ENCODE measurements at regions not wholly inside any gene's neighbourhood (a gene's known extent, or its start where the extent isn't known, plus 50 kb on each side); places are given as distances from the start of the nearest gene placed in this dataset.
A peak's percentile ranks its signal among the peaks of the same experiment; 100 is the strongest.

DNA sequence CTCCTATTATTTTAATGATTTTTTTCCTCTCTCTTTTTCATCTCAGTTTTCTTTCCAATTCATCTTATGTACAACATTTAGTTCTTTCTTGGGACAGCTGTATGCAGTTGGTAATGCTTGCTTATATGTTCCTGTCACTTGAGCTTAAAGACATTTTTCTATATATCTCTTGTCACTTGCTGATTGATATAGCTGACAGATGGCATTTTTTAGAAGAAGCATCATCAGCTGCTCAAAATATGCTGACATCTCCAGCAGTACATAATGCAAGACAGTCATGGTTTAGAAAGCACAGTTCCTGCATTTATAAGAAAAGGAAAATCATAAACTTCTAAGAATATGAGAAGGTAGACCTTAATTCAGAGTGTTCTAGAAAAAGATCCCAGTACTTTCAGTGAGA, 56.5 kb downstream of the DCAF8L1 start:
- DNase-seq, result no peak

DNA sequence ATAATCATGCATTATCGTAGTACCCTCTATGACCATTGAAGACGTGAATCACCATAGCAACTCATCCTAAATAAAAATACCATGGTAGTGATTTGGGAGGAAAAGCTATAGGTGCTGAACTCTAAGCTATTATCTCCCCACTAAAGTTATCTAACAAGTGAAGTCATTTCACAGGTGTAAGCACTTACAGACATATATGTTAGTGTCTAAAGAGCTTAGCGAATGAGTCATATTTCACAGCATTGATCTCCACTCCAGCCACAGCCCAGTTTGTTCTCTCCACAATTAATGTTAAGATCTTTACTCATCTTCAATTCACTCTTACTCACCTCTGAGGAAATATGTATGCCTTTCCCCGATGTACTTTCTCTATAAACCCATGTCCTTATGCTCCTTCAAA, 57.0 kb downstream of the DCAF8L1 start:
- no peak for DNase-seq

DNA sequence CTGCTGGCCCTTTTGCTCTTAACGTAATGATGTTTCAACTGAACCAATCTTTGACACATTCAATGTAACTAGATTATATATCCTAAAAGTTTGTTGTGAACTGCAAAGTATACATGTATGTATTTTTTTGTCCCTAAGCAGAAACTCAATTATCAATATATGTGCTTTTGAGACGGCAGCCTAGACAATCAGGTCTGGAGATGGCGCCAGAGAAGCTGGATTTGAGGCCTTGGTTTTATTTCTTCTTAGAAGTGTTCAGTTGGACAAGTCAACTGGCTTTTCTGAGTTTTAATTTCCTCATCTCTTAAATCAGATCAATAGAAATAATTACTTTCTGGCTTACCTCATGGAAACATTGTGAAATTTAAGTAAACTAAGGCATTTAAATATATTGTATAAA, 62.5 kb downstream of the DCAF8L1 start:
- no peak for DNase-seq

DNA sequence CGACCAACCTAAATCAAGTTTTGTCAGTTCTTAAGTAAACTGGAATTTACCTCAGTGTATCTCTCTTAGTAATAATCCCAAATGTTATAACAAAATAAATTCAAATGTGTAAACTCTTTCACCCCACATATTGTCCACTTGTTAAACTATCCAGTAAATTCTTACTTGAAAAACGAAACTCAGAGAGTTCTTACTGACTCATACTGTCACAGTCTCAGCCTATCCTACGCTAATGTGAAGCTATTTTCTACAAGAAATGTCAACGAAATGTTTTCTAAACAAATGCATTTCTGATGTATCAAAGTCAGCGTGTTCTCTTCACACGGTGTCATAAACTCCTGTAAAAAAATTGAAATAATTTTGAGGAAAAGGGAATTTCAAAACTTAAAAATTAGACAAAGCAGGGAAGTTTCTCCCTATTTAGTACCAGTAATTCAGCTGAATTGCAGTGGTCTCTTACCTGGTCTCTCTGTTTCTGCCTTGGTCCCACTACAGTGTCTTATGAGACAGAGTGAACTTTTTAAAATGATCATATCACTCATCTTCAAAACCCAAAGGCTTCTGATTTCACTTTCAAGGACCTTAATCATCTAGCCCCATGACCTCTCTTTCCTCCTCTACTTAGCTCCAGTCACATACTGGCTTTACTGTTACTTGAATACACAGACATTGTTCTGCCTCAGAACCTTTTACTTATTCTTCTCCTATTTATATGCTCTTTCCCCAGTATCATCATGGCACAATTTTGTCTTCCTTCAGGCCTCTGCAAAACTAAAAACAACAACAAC, 63.3 kb downstream of the DCAF8L1 start:
- no peak for DNase-seq

DNA sequence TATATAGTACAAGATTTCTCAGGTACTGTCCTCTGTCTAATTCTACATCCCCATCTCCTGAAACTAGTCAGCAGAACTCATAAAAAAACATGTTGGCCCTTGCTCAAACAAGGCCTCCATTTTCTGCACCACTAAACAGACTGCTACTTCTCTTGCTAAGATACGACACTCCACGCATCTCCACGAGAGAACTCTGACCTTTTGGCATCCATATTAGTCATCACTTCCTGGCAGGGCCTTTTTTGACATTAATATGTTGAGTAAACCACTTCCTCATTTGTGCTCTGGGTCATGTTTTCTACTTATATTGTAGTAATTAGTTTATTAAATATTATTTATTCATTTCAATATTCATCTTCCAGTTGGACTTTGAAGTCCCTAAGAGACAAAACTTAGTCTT, 65.6 kb downstream of the DCAF8L1 start:
- peak; percentile 44 to 60 for DNase-seq

DNA sequence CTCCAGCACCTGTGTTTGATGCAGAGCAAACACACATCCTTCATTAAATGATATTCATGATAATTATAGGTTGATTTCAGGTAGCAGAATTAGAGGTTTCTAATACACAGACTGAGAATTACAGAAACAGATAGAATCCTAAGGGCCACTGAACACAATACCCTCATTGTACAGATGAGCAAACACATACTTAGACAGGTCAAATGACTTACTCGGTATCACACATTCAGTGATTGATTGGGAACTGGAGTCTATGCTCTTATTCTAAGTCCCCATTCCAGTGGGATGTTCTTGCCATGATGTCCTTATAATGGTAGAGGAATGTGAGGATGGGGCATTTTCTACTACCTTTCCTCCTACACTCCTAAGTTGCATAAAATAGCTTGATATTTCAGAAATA, 70.8 kb downstream of the DCAF8L1 start:
- DNase-seq, result no peak

DNA sequence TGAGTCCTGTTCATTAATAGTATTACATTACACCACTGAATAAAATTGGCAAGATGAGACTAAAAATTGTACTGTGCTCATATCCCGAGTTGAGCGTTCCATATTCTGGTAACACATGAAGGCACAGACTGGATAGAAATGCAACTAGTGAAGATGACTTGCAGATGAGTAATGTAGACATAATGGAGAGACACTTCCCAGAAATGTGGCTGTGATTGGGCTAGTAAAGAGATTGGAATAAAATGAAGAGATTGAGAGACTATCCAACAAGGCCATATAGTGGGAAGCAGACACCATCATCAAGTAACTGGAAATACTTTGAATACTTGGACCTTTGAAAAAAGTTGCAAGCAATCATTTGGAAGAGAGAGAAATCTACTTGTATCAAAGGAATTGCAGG, 77.3 kb downstream of the DCAF8L1 start:
- no peak for DNase-seq

DNA sequence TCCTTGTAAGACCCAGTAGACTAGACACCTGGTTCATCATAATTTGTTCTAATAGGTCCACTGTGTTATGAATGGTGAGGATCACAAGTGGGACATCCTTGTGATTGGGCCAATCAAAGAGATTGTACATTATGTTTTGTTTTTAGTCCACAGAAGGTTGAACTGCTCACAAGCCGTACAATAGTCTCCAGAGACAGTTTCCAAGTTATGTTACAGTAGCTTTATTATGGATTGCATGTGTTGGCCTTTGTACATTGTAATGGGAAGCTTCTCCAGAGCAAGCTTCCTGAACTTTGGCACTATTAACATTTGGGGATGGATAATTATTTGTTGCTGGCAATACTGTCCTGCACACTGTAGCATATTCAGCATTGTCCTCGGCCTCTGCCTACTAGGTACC, 86.1 kb downstream of the MAGEB10 start:
- DNase-seq, result no peak

DNA sequence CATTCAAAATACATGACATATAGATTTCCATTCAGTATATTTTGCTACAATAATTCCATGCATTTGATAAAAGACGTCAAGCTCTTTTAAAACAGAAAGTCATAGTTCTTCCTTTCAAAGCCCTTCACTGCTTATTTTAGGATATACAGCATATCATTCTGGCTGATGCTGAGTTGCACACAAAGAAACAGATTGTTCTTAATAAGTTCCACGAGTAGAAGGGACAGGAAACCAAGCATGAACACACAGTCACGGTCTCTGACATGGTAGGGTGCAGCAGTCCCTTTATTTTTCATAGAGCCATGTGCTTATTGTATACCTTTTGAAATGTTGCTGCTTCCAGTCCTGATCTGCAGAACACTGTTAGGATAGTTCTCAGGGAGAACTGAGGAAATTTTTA, 85.4 kb downstream of the MAGEB10 start:
- DNase-seq, result no peak

DNA sequence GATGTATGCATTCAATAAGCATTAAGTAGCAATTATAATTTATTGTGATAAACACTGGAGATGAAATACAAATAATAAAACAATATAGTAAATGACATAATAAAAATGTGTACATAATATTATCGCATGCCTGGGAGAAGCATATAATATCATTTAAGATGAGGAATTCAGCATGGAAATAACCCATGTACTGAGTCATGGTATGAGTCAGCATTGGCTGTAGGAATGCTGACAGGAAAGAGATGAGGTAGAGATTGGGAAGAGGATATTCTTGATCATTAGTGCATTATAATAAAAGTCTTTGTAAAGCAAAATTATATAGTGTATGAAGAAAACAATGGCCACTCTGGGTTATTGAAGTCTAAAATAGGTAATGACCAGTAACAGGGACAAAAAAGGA, 82.8 kb downstream of the MAGEB10 start:
- DNase-seq, result no peak

DNA sequence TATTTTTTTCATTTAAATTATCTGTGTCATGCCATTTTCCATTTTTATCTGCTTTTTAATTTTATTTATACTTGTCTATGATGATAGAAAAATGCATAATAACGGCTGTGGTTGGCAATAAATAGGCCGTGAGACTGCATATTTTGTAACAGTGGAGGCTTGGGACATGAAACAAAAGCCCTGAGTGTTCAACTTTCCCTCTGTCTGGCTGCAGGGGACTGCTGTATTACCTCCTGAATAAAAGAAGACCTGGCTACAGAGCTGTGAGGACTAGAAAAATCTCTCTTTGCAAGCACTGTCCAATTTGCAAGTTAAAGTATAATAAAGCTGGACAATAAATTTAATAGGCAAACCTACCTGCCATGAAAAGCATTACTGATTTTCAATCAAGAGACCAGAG, 82.1 kb downstream of the MAGEB10 start:
- no peak for DNase-seq

DNA sequence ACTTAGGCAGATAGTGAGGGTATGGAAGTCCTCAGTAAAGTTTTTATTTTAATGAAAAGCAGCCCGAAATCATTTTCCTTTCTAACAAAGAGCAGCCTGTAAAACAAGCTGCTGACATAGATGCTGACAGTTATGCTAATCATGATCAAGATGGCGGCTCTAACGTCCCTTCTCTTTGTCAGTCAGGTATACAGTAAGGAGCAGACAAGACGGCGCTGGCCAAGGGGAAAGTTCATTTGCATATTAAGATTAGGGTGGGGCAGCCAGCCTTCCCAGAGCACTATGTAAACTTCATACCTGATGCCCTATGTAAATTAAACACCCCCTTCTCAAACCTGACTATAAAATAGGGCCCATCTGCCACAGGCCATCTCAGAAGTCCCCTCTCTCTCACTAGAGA, 76.9 kb downstream of the MAGEB10 start:
- no peak for DNase-seq

DNA sequence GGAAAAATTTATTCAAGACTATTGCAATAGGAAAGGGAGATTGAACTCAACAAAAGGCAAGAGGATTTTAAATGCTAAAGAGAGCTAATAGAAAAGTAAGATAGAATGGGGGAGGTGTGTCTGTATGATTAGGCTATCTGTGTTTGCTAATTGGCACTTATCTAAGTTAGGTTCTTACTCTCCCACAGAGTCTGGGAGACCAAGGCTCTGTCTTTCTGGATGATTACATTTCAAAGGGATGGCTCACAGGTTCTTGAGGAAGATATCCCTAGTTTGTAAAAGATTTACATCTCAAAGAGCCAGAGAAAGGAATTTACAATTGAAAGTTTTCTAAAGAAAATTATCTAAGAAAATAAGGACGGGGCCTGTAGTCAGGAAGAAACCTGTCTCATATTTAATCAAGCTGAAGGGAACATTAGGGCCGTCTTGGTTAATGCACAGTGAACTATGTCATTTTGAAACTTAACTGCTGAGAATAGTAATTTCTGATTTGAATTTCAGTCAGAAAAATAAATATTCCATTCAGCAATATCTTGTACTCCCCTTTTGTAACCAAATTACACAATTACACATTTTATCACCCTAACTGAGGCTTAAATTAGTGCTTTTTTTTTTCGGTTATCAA, 75.8 kb downstream of the MAGEB10 start:
- DNase-seq, result no peak

DNA sequence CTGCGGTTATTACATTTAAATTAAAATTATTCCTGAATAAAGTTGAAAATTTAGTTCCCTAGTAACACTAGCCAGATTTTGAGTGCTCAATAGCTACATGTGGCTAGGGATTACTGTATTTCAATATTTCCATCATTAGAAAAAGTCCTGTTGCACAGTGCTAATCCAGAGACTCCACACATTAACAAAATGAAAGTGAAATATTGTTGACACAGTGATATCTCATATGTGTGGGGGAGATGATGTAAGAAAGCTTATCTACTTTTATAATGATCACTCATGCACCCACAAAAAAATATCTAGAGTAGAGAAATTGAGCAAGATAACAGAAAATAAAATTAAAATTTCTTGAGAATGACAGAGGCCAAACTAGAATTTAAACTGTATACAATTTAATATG, 74.9 kb downstream of the MAGEB10 start:
- no peak for DNase-seq

DNA sequence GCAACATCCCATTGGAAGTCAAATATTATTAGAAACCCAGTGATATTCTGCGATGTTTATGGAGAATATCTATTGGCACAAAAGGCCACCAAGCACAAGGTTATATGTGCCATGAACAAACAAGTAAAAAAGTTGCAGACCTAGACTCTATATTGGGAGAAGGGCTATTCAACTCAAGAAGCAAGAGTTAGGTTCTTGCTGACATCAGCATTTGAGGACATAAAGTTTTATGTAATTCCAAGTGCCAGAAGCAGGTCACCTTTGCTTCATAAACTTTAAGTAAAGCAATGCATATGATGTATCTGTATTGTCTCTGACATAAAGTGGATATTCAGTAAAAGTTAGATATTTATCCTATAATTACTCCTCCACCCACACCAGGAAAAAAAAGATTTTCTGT, 71.1 kb downstream of the MAGEB10 start:
- no peak for DNase-seq
